ENCODE measurements at regions not wholly inside any gene's neighbourhood (a gene's known extent, or its start where the extent isn't known, plus 50 kb on each side); places are given as distances from the start of the nearest gene placed in this dataset.

GRCh38 chr6:158249340-158249836 is 62.9 kb upstream of the TULP4 start:
- DNase-seq: no peak

GRCh38 chr6:158251565-158251964 is 60.7 kb upstream of the TULP4 start:
- no peak for DNase-seq

GRCh38 chr6:158253248-158253647 is 59.0 kb upstream of the TULP4 start:
- no peak for DNase-seq

DNA sequence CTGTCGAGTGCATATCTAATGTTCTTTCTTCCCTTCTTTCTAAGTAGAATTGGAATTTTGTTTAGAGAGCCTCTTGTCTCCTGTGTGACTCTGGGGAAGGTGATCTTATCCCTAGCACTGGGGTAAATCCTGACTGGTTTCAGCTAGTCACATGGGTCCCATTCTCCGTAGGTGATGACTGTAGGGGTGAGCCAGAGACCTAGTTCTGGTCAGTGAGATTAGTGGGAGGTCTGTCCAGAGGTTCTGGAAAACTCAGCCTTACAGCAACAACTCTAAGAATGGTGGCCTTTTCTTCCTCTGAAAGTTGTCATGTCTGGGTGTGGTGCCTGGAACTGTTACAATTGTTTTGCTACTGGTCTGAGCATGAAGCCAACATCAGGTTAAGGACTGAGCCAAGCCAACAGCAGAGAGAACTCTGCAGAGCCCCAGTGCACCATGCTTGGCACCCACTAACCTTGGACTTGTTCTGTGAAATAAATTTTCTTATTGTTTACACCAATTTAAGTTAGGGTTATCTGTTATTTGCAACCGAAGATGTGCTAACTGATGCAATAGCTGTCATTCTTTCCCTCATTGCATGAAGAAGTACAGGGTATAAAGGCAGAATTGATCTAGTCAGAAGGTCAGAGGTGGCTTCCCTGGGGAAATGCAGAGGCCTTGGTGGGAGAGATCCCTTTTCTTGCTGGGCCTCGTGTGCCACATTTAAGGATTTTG is 56.8 kb upstream of the TULP4 start:
- DNase-seq: no peak

GRCh38 chr6:158255989-158256601 is 56.2 kb upstream of the TULP4 start:
- no peak for DNase-seq

DNA sequence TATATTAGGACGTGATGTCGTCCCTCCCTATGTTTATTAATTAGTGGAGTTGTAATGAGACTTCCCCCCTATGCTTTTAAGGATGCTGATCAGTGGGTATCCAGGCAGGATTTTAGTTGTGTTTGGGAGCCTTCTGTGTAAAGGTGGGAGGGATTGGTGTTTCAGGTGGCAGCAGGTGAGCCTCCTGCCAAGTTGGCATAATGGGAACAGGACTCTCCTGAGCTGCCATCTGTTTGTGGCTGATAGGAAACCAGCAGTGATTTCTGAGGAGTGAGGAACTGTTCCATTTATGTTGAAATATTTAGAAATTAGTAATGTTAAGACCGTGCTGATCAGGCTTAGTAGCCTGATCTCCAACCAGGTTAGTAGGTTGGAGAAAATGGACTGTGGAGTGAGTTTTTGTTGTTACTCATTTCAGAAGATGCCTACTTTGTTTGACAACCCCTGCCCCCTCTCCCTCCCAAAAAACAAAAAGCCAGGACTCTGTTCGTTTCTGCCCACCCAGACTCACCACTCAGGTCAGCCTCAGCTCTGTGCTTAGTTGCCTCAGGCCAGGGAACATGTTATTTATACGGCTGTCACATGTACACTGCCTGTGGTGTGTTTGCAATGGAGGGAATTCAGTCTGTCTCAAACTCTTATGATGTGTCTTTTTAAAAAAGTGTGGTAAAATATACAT is 55.4 kb upstream of the TULP4 start:
- DNase-seq: no peak

- no peak for DNase-seq
Observed at GRCh38 chr6:158257425-158257759, 54.9 kb upstream of the TULP4 start.

GRCh38 chr6:158257781-158258180 is 54.5 kb upstream of the TULP4 start:
- DNase-seq: no peak

GRCh38 chr6:158259136-158259535 is 53.1 kb upstream of the TULP4 start:
- DNase-seq: no peak

GRCh38 chr6:158259845-158260244 is 52.4 kb upstream of the TULP4 start:
- DNase-seq: no peak

DNA sequence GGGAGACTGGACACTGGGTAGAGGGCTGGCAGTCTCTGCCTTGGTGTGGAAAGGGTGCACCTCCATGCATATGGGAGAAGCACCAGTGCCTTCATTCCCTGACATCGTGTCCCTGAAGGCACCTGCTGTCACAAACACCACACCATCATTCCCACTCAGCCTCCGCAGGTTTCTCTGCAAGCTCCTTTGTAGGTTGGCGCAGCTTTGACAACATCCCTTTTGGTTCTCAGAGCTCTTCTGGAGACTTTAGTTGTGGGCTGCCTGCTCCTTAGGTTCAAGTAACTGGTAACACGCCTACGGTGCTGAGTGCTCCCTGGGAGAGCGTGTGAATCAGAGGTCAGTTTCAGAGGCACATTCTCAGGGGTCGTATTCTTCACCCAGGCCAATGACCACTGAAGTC is 50.2 kb upstream of the TULP4 start:
- peak in 1 of 4 experiments; percentile 18 for DNase-seq
